CD14-positive monocyte (primary cell): ENCODE measurements at regions not wholly inside any gene's neighbourhood (a gene's known extent, or its start where the extent isn't known, plus 50 kb on each side); places are given as distances from the start of the nearest gene placed in this dataset.
"Not testable (repeated sequence)": the region's sequence is repeated elsewhere in the genome, so short reads cannot be mapped to it uniquely, and the experiment has no call there.

Source experiments
- DNase-seq, 3 donors: peaks; one replicate each; pipeline ENCODE4 v3.0.0-alpha.2; 2011 to 2022
- H2AFZ ChIP-seq: 2 replicates; pipeline ENCODE4 v1.6.0; 2012; ENCODE audit warnings: mild to moderate bottlenecking, low read depth, low read length, inconsistent platforms; ENCODE audit not compliant: insufficient read depth, poor library complexity, severe bottlenecking
- H3K27ac ChIP-seq, 2 donors: 1 replicate in 1 of 2; 2 replicates in 1 of 2; pipeline ENCODE4 v1.5.1; 2012 to 2013; ENCODE audit warnings: low read length in 2 of 2, control low read depth in 1 of 2, inconsistent platforms in 1 of 2, low read depth in 1 of 2, mild to moderate bottlenecking in 1 of 2
- H3K27me3 ChIP-seq, 2 donors: one replicate each; pipeline versions ENCODE4 v1.6.0 to v1.6.1; 2011 to 2013; ENCODE audit warnings: low read length in 2 of 2; ENCODE audit not compliant: control insufficient read depth in 2 of 2, insufficient read depth in 2 of 2
- H3K36me3 ChIP-seq, 2 donors: replicated peaks in 1 of 2; 1 replicate in 1 of 2; 2 replicates in 1 of 2; pipeline versions ENCODE4 v1.5.1 to v1.6.1; 2012 to 2013; ENCODE audit warnings: low read length in 2 of 2, control low read depth in 1 of 2, inconsistent platforms in 1 of 2, mild to moderate bottlenecking in 1 of 2; ENCODE audit not compliant: insufficient read depth in 2 of 2, control insufficient read depth in 1 of 2
- H3K4me1 ChIP-seq, 2 donors: 1 replicate in 1 of 2; 2 replicates in 1 of 2; pipeline versions ENCODE4 v1.5.1 to v1.6.1; 2012 to 2013; ENCODE audit warnings: low read length in 2 of 2, control low read depth in 1 of 2, inconsistent platforms in 1 of 2, mild to moderate bottlenecking in 1 of 2, moderate library complexity in 1 of 2; ENCODE audit not compliant: insufficient read depth in 2 of 2, control insufficient read depth in 1 of 2
- H3K4me2 ChIP-seq: replicated peaks from 2 replicates; pipeline ENCODE3; 2012; ENCODE audit warnings: low read length, moderate library complexity, mild to moderate bottlenecking; ENCODE audit not compliant: poor library complexity, severe bottlenecking; ENCODE audit errors: extremely low read depth
- H3K4me3 ChIP-seq, 3 experiments: fragments of 200-600 bp in 1 of 3; sonication (generic) in 1 of 3; replicated peaks in 1 of 3; 1 replicate in 2 of 3; 2 replicates in 1 of 3; pipeline ENCODE4 v1.5.1; 2011 to 2013; ENCODE audit warnings: low read length in 3 of 3, mild to moderate bottlenecking in 3 of 3, control low read depth in 2 of 3, low read depth in 2 of 3, inconsistent platforms in 1 of 3, moderate library complexity in 1 of 3
- H3K79me2 ChIP-seq: 2 replicates; pipeline ENCODE4 v1.6.0; 2012; ENCODE audit warnings: mild to moderate bottlenecking, control low read depth, inconsistent platforms, low read length, moderate library complexity; ENCODE audit not compliant: insufficient read depth
- H3K9ac ChIP-seq: 2 replicates; pipeline ENCODE4 v1.6.0; 2017; ENCODE audit warnings: low read length, mild to moderate bottlenecking; ENCODE audit not compliant: insufficient read depth, poor library complexity, severe bottlenecking
- H3K9me3 ChIP-seq, 2 donors: replicated peaks in 1 of 2; 1 replicate in 1 of 2; 2 replicates in 1 of 2; pipeline versions ENCODE4 v1.5.1 to v1.6.1; 2012 to 2013; ENCODE audit warnings: low read length in 2 of 2, control low read depth in 1 of 2; ENCODE audit not compliant: control insufficient read depth in 1 of 2, insufficient read depth in 1 of 2
- H4K20me1 ChIP-seq: 2 replicates; pipeline ENCODE4 v1.6.0; 2012; ENCODE audit warnings: mild to moderate bottlenecking, low read length, control low read depth, moderate library complexity; ENCODE audit not compliant: insufficient read depth
- H3K27ac Mint-ChIP-seq, 7 donors: one replicate each; pipeline ENCODE4 v1.8.0; 2020; ENCODE audit warnings: mild to moderate bottlenecking in 7 of 7, mixed read lengths in 7 of 7, moderate library complexity in 6 of 7, inconsistent platforms in 2 of 7
- H3K27me3 Mint-ChIP-seq, 3 donors: one replicate each; pipeline ENCODE4 v1.8.0; 2021 to 2022; ENCODE audit warnings: low read depth in 3 of 3, mild to moderate bottlenecking in 3 of 3, mixed read lengths in 3 of 3, moderate library complexity in 3 of 3, inconsistent platforms in 1 of 3
- H3K36me3 Mint-ChIP-seq, 2 donors: one replicate each; pipeline ENCODE4 v1.8.0; 2020; ENCODE audit warnings: mixed read lengths in 2 of 2, inconsistent platforms in 1 of 2, mild to moderate bottlenecking in 1 of 2
- H3K4me1 Mint-ChIP-seq: one replicate; pipeline ENCODE4 v1.8.0; 2020; ENCODE audit warnings: mild to moderate bottlenecking, mixed read lengths
- H3K4me3 Mint-ChIP-seq, 2 donors: one replicate each; pipeline ENCODE4 v1.8.0; 2020; ENCODE audit warnings: mild to moderate bottlenecking in 2 of 2, mixed read lengths in 2 of 2, moderate library complexity in 1 of 2
- H3K9me3 Mint-ChIP-seq, 7 donors: one replicate each; pipeline ENCODE4 v1.8.0; 2020 to 2022; ENCODE audit warnings: mixed read lengths in 7 of 7, mild to moderate bottlenecking in 6 of 7, moderate library complexity in 6 of 7, inconsistent platforms in 2 of 7
- CTCF ChIP-seq: fragments of 200-600 bp; IDR thresholded peaks from one replicate; pipeline ENCODE4 v1.8.0; 2022; ENCODE audit warnings: antibody characterized with exemption, mild to moderate bottlenecking
- WGBS: methylation state at CpG from one replicate; pipeline ENCODE4 v1.1.5; 2013; ENCODE audit warnings: missing lambda C conversion rate; ENCODE audit not compliant: insufficient coverage; 5-methylcytosine and 5-hydroxymethylcytosine counted together
- intact Hi-C, 2 donors: fragments of 100-400 bp; cut with micrococcal nuclease; formaldehyde crosslinking; loops; one replicate each; pipeline versions ENCODE4 v1.15.0 to v1.15.1; 2023

- H3K27ac Mint-ChIP-seq: no peak overlapping the region
- Histone ChIP-seq H3K4me3 (no peak overlapping the region), H3K27me3 (no peaks in the 10 kb centered on the region), H3K4me2 (no peak overlapping the region), H3K4me1 (no peaks in the 10 kb centered on the region), H3K9me3 (peaks cover 65% of the 10 kb centered on the region in 2 donors), H4K20me1 (no peaks in the 10 kb centered on the region), H2AFZ (no peak overlapping the region), H3K36me3 (no peaks in the 10 kb centered on the region), H3K9ac (no peak overlapping the region), H3K27ac (no peak overlapping the region), H3K79me2 (no peaks in the 10 kb centered on the region)
- no peak for DNase-seq
- H3K27me3 Mint-ChIP-seq: peaks cover 0 to 7% (median 0%) of the 10 kb centered on the region in 3 donors
- intact Hi-C loops: no loop called here
- no peaks in the 10 kb centered on the region for H3K36me3 Mint-ChIP-seq
- no peak overlapping the region for H3K4me3 Mint-ChIP-seq
- 69% methylated on average over 15 of the region's 25 CpGs for WGBS
- no peaks in the 10 kb centered on the region for H3K4me1 Mint-ChIP-seq
- H3K9me3 Mint-ChIP-seq: peaks cover 39 to 68% (median 55%) of the 10 kb centered on the region in 7 donors
- no peak for TF ChIP-seq CTCF
Measured at GRCh38 chr20:29874476-29875202, 1382.8 kb upstream of the DEFB115 start.

- WGBS: 93% methylated on average over 18 of the region's 27 CpGs
- H3K4me1 ChIP-seq, H3K27me3 ChIP-seq, H3K27ac ChIP-seq, H2AFZ ChIP-seq, H3K36me3 Mint-ChIP-seq, H3K4me3 ChIP-seq, DNase-seq, H4K20me1 ChIP-seq, H3K9ac ChIP-seq, H3K27me3 Mint-ChIP-seq, H3K4me3 Mint-ChIP-seq, H3K4me2 ChIP-seq, H3K79me2 ChIP-seq, H3K4me1 Mint-ChIP-seq, intact Hi-C loops, H3K27ac Mint-ChIP-seq, H3K36me3 ChIP-seq: not testable (repeated sequence)
- H3K9me3 Mint-ChIP-seq: peaks cover 40 to 71% (median 58%) of the 10 kb centered on the region in 7 donors
- peaks cover 65 to 68% of the 10 kb centered on the region in 2 donors for H3K9me3 ChIP-seq
Measured at GRCh38 chr20:29875321-29876083, 1382.0 kb upstream of the DEFB115 start.

GRCh38 chr20:29876084-29876910 lies 1381.2 kb upstream of the DEFB115 start:
- H3K36me3 Mint-ChIP-seq, H3K27ac ChIP-seq, H3K79me2 ChIP-seq, DNase-seq, H3K4me1 Mint-ChIP-seq, H4K20me1 ChIP-seq, H3K27me3 ChIP-seq, H3K36me3 ChIP-seq, H3K9ac ChIP-seq, intact Hi-C loops, H2AFZ ChIP-seq, H3K4me3 Mint-ChIP-seq, H3K4me2 ChIP-seq, H3K4me1 ChIP-seq, H3K27me3 Mint-ChIP-seq, H3K27ac Mint-ChIP-seq: not testable (repeated sequence)
- H3K4me3 ChIP-seq: peak overlapping the region in 1 of 3 experiments; percentile 3
- peaks cover 64 to 70% of the 10 kb centered on the region in 2 donors for H3K9me3 ChIP-seq
- peaks cover 40 to 71% (median 59%) of the 10 kb centered on the region in 7 donors for H3K9me3 Mint-ChIP-seq
- WGBS: 88% methylated on average over 39 of the region's 41 CpGs
